ENCODE measurements at regions not wholly inside any gene's neighbourhood (a gene's known extent, or its start where the extent isn't known, plus 50 kb on each side); places are given as distances from the start of the nearest gene placed in this dataset.

GRCh38 chr10:36636285-36636839 is 489.0 kb upstream of the ANKRD30A start:
- TF ChIP-seq POLR2A (IDR thresholded peaks at IDR 0.05; ENCODE audit: low read depth, low read length): no peak
- DNase-seq (ENCODE audit: insufficient read length, low spot score) (no peak), FAIRE-seq (no peak)

- peak; percentile 17 for DNase-seq (ENCODE audit: insufficient read length, low spot score)
- FAIRE-seq: peak; percentile 65
- TF ChIP-seq POLR2A (IDR thresholded peaks at IDR 0.05; ENCODE audit: low read depth, low read length): no peak
These were observed 490.5 kb upstream of the ANKRD30A start for GRCh38 chr10:36634916-36635315.

GRCh38 chr10:36630267-36630666 is 495.1 kb upstream of the ANKRD30A start:
- TF ChIP-seq POLR2A (IDR thresholded peaks at IDR 0.05; ENCODE audit: low read depth, low read length): no peak
- DNase-seq (ENCODE audit: insufficient read length, low spot score): no peak
- FAIRE-seq: peak; percentile 30

- FAIRE-seq (no peak), DNase-seq (ENCODE audit: insufficient read length, low spot score) (no peak)
- TF ChIP-seq POLR2A (IDR thresholded peaks at IDR 0.05; ENCODE audit: low read depth, low read length): no peak
These were observed 495.9 kb upstream of the ANKRD30A start for GRCh38 chr10:36629476-36629875.

- FAIRE-seq (no peak), DNase-seq (ENCODE audit: insufficient read length, low spot score) (no peak)
- TF ChIP-seq POLR2A (IDR thresholded peaks at IDR 0.05; ENCODE audit: low read depth, low read length): no peak
These were observed 500.8 kb upstream of the ANKRD30A start for GRCh38 chr10:36624551-36625100.

- TF ChIP-seq POLR2A (IDR thresholded peaks at IDR 0.05; ENCODE audit: low read depth, low read length): no peak
- FAIRE-seq: peak; percentile 33
These were observed 504.1 kb upstream of the ANKRD30A start for GRCh38 chr10:36621346-36621745.

GRCh38 chr10:36612436-36612835 is 513.0 kb upstream of the ANKRD30A start:
- DNase-seq (ENCODE audit: insufficient read length, low spot score) (no peak), FAIRE-seq (no peak)
- no peak for TF ChIP-seq POLR2A (IDR thresholded peaks at IDR 0.05; ENCODE audit: low read depth, low read length)

More at GRCh38 chr10:36621346-36621745, 504.1 kb upstream of the ANKRD30A start:
- DNase-seq (ENCODE audit: insufficient read length, low spot score): no peak

GRCh38 chr10:36608866-36609265 is 516.5 kb upstream of the ANKRD30A start:
- DNase-seq (ENCODE audit: insufficient read length, low spot score) (no peak), FAIRE-seq (no peak)
- no peak for TF ChIP-seq POLR2A (IDR thresholded peaks at IDR 0.05; ENCODE audit: low read depth, low read length)

- TF ChIP-seq POLR2A (IDR thresholded peaks at IDR 0.05; ENCODE audit: low read depth, low read length): no peak
- DNase-seq (ENCODE audit: insufficient read length, low spot score) (peak; percentile 15), FAIRE-seq (peak; percentile 81)
These were observed 517.1 kb upstream of the ANKRD30A start for GRCh38 chr10:36608251-36608650.

GRCh38 chr10:36606234-36606839 is 519.1 kb upstream of the ANKRD30A start:
- FAIRE-seq (peak; percentile 66), DNase-seq (ENCODE audit: insufficient read length, low spot score) (no peak)
- no peak for TF ChIP-seq POLR2A (IDR thresholded peaks at IDR 0.05; ENCODE audit: low read depth, low read length)

GRCh38 chr10:36604316-36604715 is 521.1 kb upstream of the ANKRD30A start:
- DNase-seq (ENCODE audit: insufficient read length, low spot score) (no peak), FAIRE-seq (no peak)
- TF ChIP-seq POLR2A (IDR thresholded peaks at IDR 0.05; ENCODE audit: low read depth, low read length): no peak

- FAIRE-seq (no peak), DNase-seq (ENCODE audit: insufficient read length, low spot score) (no peak)
- TF ChIP-seq POLR2A (IDR thresholded peaks at IDR 0.05; ENCODE audit: low read depth, low read length): no peak
These were observed 521.7 kb upstream of the ANKRD30A start for GRCh38 chr10:36603688-36604087.

GRCh38 chr10:36602374-36602773 is 523.0 kb upstream of the ANKRD30A start:
- peak; percentile 10 for DNase-seq (ENCODE audit: insufficient read length, low spot score)
- no peak for TF ChIP-seq POLR2A (IDR thresholded peaks at IDR 0.05; ENCODE audit: low read depth, low read length)
- peak; percentile 93 for FAIRE-seq

- FAIRE-seq: no peak
- TF ChIP-seq POLR2A (IDR thresholded peaks at IDR 0.05; ENCODE audit: low read depth, low read length): no peak
- DNase-seq (ENCODE audit: insufficient read length, low spot score): no peak
These were observed 527.6 kb upstream of the ANKRD30A start for GRCh38 chr10:36597756-36598320.

- FAIRE-seq: no peak
- no peak for DNase-seq (ENCODE audit: insufficient read length, low spot score)
- TF ChIP-seq POLR2A (IDR thresholded peaks at IDR 0.05; ENCODE audit: low read depth, low read length): no peak
These were observed 532.4 kb upstream of the ANKRD30A start for GRCh38 chr10:36592964-36593363.
